CD1c-positive myeloid dendritic cell (primary cell): ENCODE measurements at regions not wholly inside any gene's neighbourhood (a gene's known extent, or its start where the extent isn't known, plus 50 kb on each side); places are given as distances from the start of the nearest gene placed in this dataset.
"Not testable (repeated sequence)": the region's sequence is repeated elsewhere in the genome, so short reads cannot be mapped to it uniquely, and the experiment has no call there.

Experiments
- DNase-seq: peaks from one replicate; pipeline ENCODE4 v3.0.0-alpha.2; 2016; ENCODE audit errors: extremely low spot score

GRCh38 chr2:180695586-180696401 lies 284.6 kb upstream of the UBE2E3 start:
- no peak for DNase-seq

- DNase-seq = no peak
Observed at GRCh38 chr2:180694445-180695421, 285.7 kb upstream of the UBE2E3 start.

- DNase-seq = no peak
Observed at GRCh38 chr2:180692322-180692721, 288.1 kb upstream of the UBE2E3 start.

GRCh38 chr2:180691855-180692223 lies 288.6 kb upstream of the UBE2E3 start:
- not testable (repeated sequence) for DNase-seq

GRCh38 chr2:180691186-180691854 lies 289.1 kb upstream of the UBE2E3 start:
- not testable (repeated sequence) for DNase-seq

- no peak for DNase-seq
Observed at GRCh38 chr2:180690611-180691010, 289.8 kb upstream of the UBE2E3 start.

GRCh38 chr2:180682871-180683270 lies 297.5 kb upstream of the UBE2E3 start:
- DNase-seq = no peak

- DNase-seq = no peak
Observed at GRCh38 chr2:180679693-180680092, 300.7 kb upstream of the UBE2E3 start.

GRCh38 chr2:180678625-180678972 lies 301.8 kb upstream of the UBE2E3 start:
- no peak for DNase-seq

GRCh38 chr2:180677930-180678624 lies 302.3 kb upstream of the UBE2E3 start:
- no peak for DNase-seq

- no peak for DNase-seq
Observed at GRCh38 chr2:180677200-180677599, 303.2 kb upstream of the UBE2E3 start.

- no peak for DNase-seq
Observed at GRCh38 chr2:180676520-180677025, 303.8 kb upstream of the UBE2E3 start.

GRCh38 chr2:180675170-180675569 lies 305.2 kb upstream of the UBE2E3 start:
- no peak for DNase-seq

- no peak for DNase-seq
Observed at GRCh38 chr2:180672377-180672776, 308.0 kb upstream of the UBE2E3 start.

- no peak for DNase-seq
Observed at GRCh38 chr2:180670302-180671003, 310.0 kb upstream of the UBE2E3 start.

- no peak for DNase-seq
Observed at GRCh38 chr2:180669016-180669415, 311.4 kb upstream of the UBE2E3 start.

GRCh38 chr2:180664507-180664906 lies 315.9 kb upstream of the UBE2E3 start:
- DNase-seq = no peak

GRCh38 chr2:180662941-180663471 lies 317.4 kb upstream of the UBE2E3 start:
- DNase-seq = no peak

GRCh38 chr2:180662521-180662920 lies 317.9 kb upstream of the UBE2E3 start:
- DNase-seq = no peak

- no peak for DNase-seq
Observed at GRCh38 chr2:180661686-180662030, 318.7 kb upstream of the UBE2E3 start.
